ENCODE measurements at regions not wholly inside any gene's neighbourhood (a gene's known extent, or its start where the extent isn't known, plus 50 kb on each side); places are given as distances from the start of the nearest gene placed in this dataset.

GRCh38 chr20:21609221-21609620 is 95.4 kb upstream of the NKX2-2 start:
- Histone ChIP-seq H3K4me3 (ENCODE audit: insufficient read depth, low read depth, low read length) (no peak overlapping the region), H3K36me3 (ENCODE audit: control insufficient read depth, insufficient read depth, low read length) (no peaks in the 10 kb centered on the region), H3K23ac (ENCODE audit: low read depth, low read length) (no peak overlapping the region), H3K27ac (ENCODE audit: insufficient read depth, low read length) (no peak overlapping the region), H2BK20ac (ENCODE audit: low read depth, low read length) (no peak overlapping the region), H4K8ac (ENCODE audit: low read depth in 2 of 2, low read length in 2 of 2) (no peak overlapping the region), H3K18ac (ENCODE audit: low read depth, low read length) (no peak overlapping the region), H3K27me3 (ENCODE audit: control insufficient read depth, insufficient read depth, low read length) (no peaks in the 10 kb centered on the region), H2AK5ac (ENCODE audit: low read depth, low read length) (no peak overlapping the region), H3K4me2 (ENCODE audit: low read depth, low read length) (no peak overlapping the region), H2AFZ (replicated peaks; ENCODE audit: low read length, poor library complexity) (no peak overlapping the region), H2BK5ac (ENCODE audit: low read depth, low read length, poor library complexity, severe bottlenecking) (no peak overlapping the region), H2BK120ac (ENCODE audit: low read depth, low read length) (no peak overlapping the region), H3K9me1 (ENCODE audit: insufficient read depth, low read length) (no peaks in the 10 kb centered on the region), H3K9ac (ENCODE audit: low read depth, low read length) (no peak overlapping the region), H4K20me1 (ENCODE audit: insufficient read depth, low read length) (no peaks in the 10 kb centered on the region), H3K56ac (ENCODE audit: extremely low read depth, insufficient read depth, low read length) (no peak overlapping the region), H3K79me1 (ENCODE audit: low read depth in 1 of 2, low read length in 2 of 2) (no peaks in the 10 kb centered on the region), H3K9me3 (ENCODE audit: control insufficient read depth, insufficient read depth, low read length) (peaks cover 12% of the 10 kb centered on the region), H4K91ac (ENCODE audit: insufficient read depth, low read depth, low read length) (no peak overlapping the region), H4K5ac (ENCODE audit: low read depth, low read length) (no peak overlapping the region), H3K4ac (ENCODE audit: low read depth, low read length) (no peak overlapping the region), H2BK15ac (ENCODE audit: low read depth, low read length) (no peak overlapping the region), H2AK9ac (replicated peaks; ENCODE audit: low read depth, low read length, poor library complexity) (no peak overlapping the region), H3K4me1 (ENCODE audit: control insufficient read depth, insufficient read depth, low read length) (no peaks in the 10 kb centered on the region), H3K14ac (replicated peaks; ENCODE audit: low read depth, low read length) (no peak overlapping the region)
- ChIA-PET CTCF (no interaction called here), POLR2A (ENCODE audit: unreplicated experiment) (no interaction called here)
- WGBS, 2 experiments (ENCODE audit: extremely low coverage in 2 of 2, insufficient read length in 1 of 2): 29% methylated on average over 2 of the region's 3 CpGs; no CpG with 5 or more reads in 1 of the 2 experiments
- TF ChIP-seq MXI1 (IDR thresholded peaks at IDR 0.05; ENCODE audit: borderline replicate concordance, low read depth, low read length) (no peak), RFX5 (IDR thresholded peaks at IDR 0.05; ENCODE audit: low read depth, low read length) (no peak), RAD21 (IDR thresholded peaks at IDR 0.05; ENCODE audit: low read length) (no peak), CEBPB (IDR thresholded peaks at IDR 0.05; ENCODE audit: low read depth, low read length) (no peak), RCOR1 (IDR thresholded peaks at IDR 0.05; ENCODE audit: insufficient replicate concordance, low read length) (no peak), MAZ (IDR thresholded peaks at IDR 0.05; ENCODE audit: borderline replicate concordance, low read depth, low read length) (no peak), NFE2L2 (IDR thresholded peaks at IDR 0.05; ENCODE audit: low read depth, low read length) (no peak), MAFK (IDR thresholded peaks at IDR 0.05; ENCODE audit: low read depth, low read length) (no peak), CHD1 (IDR thresholded peaks at IDR 0.05; ENCODE audit: low read depth, low read length) (no peak), POLR2A (IDR thresholded peaks at IDR 0.05; ENCODE audit: low read depth, low read length) (no peak), SMC3 (IDR thresholded peaks at IDR 0.05; ENCODE audit: low read depth, low read length) (no peak), FOS (IDR thresholded peaks at IDR 0.05; ENCODE audit: low read depth, low read length) (no peak), BHLHE40 (IDR thresholded peaks at IDR 0.05; ENCODE audit: low read depth, low read length) (no peak)
- TF ChIP-seq, protein P1, sequence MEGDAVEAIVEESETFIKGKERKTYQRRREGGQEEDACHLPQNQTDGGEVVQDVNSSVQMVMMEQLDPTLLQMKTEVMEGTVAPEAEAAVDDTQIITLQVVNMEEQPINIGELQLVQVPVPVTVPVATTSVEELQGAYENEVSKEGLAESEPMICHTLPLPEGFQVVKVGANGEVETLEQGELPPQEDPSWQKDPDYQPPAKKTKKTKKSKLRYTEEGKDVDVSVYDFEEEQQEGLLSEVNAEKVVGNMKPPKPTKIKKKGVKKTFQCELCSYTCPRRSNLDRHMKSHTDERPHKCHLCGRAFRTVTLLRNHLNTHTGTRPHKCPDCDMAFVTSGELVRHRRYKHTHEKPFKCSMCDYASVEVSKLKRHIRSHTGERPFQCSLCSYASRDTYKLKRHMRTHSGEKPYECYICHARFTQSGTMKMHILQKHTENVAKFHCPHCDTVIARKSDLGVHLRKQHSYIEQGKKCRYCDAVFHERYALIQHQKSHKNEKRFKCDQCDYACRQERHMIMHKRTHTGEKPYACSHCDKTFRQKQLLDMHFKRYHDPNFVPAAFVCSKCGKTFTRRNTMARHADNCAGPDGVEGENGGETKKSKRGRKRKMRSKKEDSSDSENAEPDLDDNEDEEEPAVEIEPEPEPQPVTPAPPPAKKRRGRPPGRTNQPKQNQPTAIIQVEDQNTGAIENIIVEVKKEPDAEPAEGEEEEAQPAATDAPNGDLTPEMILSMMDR (conservative IDR thresholded peaks at IDR 0.05; ENCODE audit: low read depth, low read length): no peak
- TF ChIP-seq, protein P2, sequence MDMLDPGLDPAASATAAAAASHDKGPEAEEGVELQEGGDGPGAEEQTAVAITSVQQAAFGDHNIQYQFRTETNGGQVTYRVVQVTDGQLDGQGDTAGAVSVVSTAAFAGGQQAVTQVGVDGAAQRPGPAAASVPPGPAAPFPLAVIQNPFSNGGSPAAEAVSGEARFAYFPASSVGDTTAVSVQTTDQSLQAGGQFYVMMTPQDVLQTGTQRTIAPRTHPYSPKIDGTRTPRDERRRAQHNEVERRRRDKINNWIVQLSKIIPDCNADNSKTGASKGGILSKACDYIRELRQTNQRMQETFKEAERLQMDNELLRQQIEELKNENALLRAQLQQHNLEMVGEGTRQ (IDR thresholded peaks at IDR 0.05; ENCODE audit: low read depth, low read length): no peak
- TF ChIP-seq, protein P3, sequence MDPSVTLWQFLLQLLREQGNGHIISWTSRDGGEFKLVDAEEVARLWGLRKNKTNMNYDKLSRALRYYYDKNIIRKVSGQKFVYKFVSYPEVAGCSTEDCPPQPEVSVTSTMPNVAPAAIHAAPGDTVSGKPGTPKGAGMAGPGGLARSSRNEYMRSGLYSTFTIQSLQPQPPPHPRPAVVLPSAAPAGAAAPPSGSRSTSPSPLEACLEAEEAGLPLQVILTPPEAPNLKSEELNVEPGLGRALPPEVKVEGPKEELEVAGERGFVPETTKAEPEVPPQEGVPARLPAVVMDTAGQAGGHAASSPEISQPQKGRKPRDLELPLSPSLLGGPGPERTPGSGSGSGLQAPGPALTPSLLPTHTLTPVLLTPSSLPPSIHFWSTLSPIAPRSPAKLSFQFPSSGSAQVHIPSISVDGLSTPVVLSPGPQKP (IDR thresholded peaks at IDR 0.05; ENCODE audit: borderline replicate concordance, low read depth, low read length): no peak
- dilution Hi-C loops (cut with HindIII; ENCODE audit: low sequenced_read_pairs, unreplicated experiment): no loop called here
- ATAC-seq (ENCODE audit: low read depth) (no peak), DNase-seq (no peak)
- intact Hi-C loops (cut with micrococcal nuclease): no loop called here
- no TSS peak for BruUV-seq (replicated peaks)
- in situ Hi-C loops (cut with MboI; ENCODE audit: low sequenced_read_pairs): no loop called here

Measured in IMR-90 (cell line).